H9 (cell line): ENCODE measurements at regions not wholly inside any gene's neighbourhood (a gene's known extent, or its start where the extent isn't known, plus 50 kb on each side); places are given as distances from the start of the nearest gene placed in this dataset.

Source experiments
- DNase-seq: peaks from one replicate; pipeline ENCODE4 v3.0.0-alpha.2; 2017
- H2AFZ ChIP-seq: one replicate; pipeline ENCODE4 v1.6.1; 2013; ENCODE audit warnings: mild to moderate bottlenecking, low read length, control low read depth, moderate library complexity
- H2AK5ac ChIP-seq: 2 replicates; pipeline ENCODE4 v1.6.1; 2013; ENCODE audit warnings: low read length, control low read depth, mixed read lengths; ENCODE audit not compliant: insufficient read length
- H2BK120ac ChIP-seq: one replicate; pipeline ENCODE4 v1.6.1; 2013; ENCODE audit warnings: low read depth, mild to moderate bottlenecking, low read length, control low read depth, inconsistent platforms; ENCODE audit not compliant: poor library complexity, severe bottlenecking
- H2BK12ac ChIP-seq: 2 replicates; pipeline ENCODE4 v1.6.1; 2013; ENCODE audit warnings: low read length, control low read depth, mixed read lengths, low read depth; ENCODE audit not compliant: insufficient read length
- H2BK15ac ChIP-seq: 2 replicates; pipeline ENCODE4 v1.6.1; 2013; ENCODE audit warnings: low read depth, low read length, control low read depth
- H2BK20ac ChIP-seq: one replicate; pipeline ENCODE4 v1.6.1; 2013; ENCODE audit warnings: low read depth, mild to moderate bottlenecking, low read length, control low read depth, inconsistent platforms; ENCODE audit not compliant: poor library complexity, severe bottlenecking
- H2BK5ac ChIP-seq: 2 replicates; pipeline ENCODE4 v1.6.1; 2013; ENCODE audit warnings: low read length, control low read depth, mixed read lengths; ENCODE audit not compliant: insufficient read length
- H3K14ac ChIP-seq: 2 replicates; pipeline ENCODE4 v1.6.1; 2013; ENCODE audit warnings: low read length, control low read depth; ENCODE audit not compliant: insufficient read depth
- H3K18ac ChIP-seq: 2 replicates; pipeline ENCODE4 v1.6.1; 2013; ENCODE audit warnings: low read depth, mild to moderate bottlenecking, mixed read lengths, low read length, control low read depth; ENCODE audit not compliant: insufficient read length
- H3K23ac ChIP-seq: 2 replicates; pipeline ENCODE4 v1.6.1; 2013; ENCODE audit warnings: low read length, control low read depth, mixed read lengths, low read depth; ENCODE audit not compliant: insufficient read length
- H3K23me2 ChIP-seq: 2 replicates; pipeline ENCODE4 v1.6.1; 2013; ENCODE audit warnings: low read depth, mild to moderate bottlenecking, mixed read lengths, low read length, control low read depth; ENCODE audit not compliant: insufficient read length, poor library complexity, severe bottlenecking
- H3K27ac ChIP-seq: 2 replicates; pipeline ENCODE4 v1.5.1; 2013; ENCODE audit warnings: low read length, control low read depth, mixed read lengths, low read depth; ENCODE audit not compliant: insufficient read length
- H3K27me3 ChIP-seq: 2 replicates; pipeline ENCODE4 v1.6.1; 2013; ENCODE audit warnings: low read length, control low read depth, inconsistent platforms; ENCODE audit not compliant: insufficient read depth
- H3K4ac ChIP-seq: 2 replicates; pipeline ENCODE4 v1.6.1; 2013; ENCODE audit warnings: low read depth, mild to moderate bottlenecking, control low read depth, inconsistent platforms, low read length, moderate library complexity
- H3K4me1 ChIP-seq: 2 replicates; pipeline ENCODE4 v1.6.1; 2013; ENCODE audit warnings: low read length, control low read depth, inconsistent platforms; ENCODE audit not compliant: insufficient read depth
- H3K4me2 ChIP-seq: 2 replicates; pipeline ENCODE4 v1.6.1; 2013; ENCODE audit warnings: low read length, control low read depth, mixed read lengths; ENCODE audit not compliant: insufficient read length, insufficient read depth
- H3K56ac ChIP-seq: 2 replicates; pipeline ENCODE4 v1.6.1; 2013; ENCODE audit warnings: low read depth, mild to moderate bottlenecking, mixed read lengths, low read length, control low read depth; ENCODE audit not compliant: insufficient read length
- H3K79me1 ChIP-seq: 2 replicates; pipeline ENCODE4 v1.6.1; 2013; ENCODE audit warnings: low read depth, mild to moderate bottlenecking, moderate library complexity, low read length, control low read depth, inconsistent platforms; ENCODE audit not compliant: insufficient read depth, poor library complexity, severe bottlenecking
- H3K79me2 ChIP-seq: 2 replicates; pipeline ENCODE4 v1.6.1; 2013; ENCODE audit warnings: low read length, control low read depth, inconsistent platforms; ENCODE audit not compliant: insufficient read depth
- H3K9ac ChIP-seq: 2 replicates; pipeline ENCODE4 v1.6.1; 2013; ENCODE audit warnings: low read length, control low read depth, mixed read lengths; ENCODE audit not compliant: insufficient read length; ENCODE audit errors: extremely low read depth
- H3K9me3 ChIP-seq: one replicate; pipeline ENCODE4 v1.6.1; 2013; ENCODE audit warnings: low read depth, low read length, inconsistent platforms; ENCODE audit not compliant: control insufficient read depth
- H3T11ph ChIP-seq: one replicate; pipeline ENCODE4 v1.6.1; 2013; ENCODE audit warnings: mild to moderate bottlenecking, low read length, control low read depth, inconsistent platforms
- H4K20me1 ChIP-seq: one replicate; pipeline ENCODE4 v1.6.1; 2013; ENCODE audit not compliant: control insufficient read depth, insufficient read length, insufficient read depth
- H4K5ac ChIP-seq: 2 replicates; pipeline ENCODE4 v1.6.1; 2013; ENCODE audit warnings: low read depth, mild to moderate bottlenecking, mixed read lengths, low read length, control low read depth; ENCODE audit not compliant: insufficient read length
- H4K8ac ChIP-seq: replicated peaks from 2 replicates; pipeline ENCODE4 v1.6.1; 2013; ENCODE audit warnings: low read length, control low read depth, mixed read lengths, low read depth; ENCODE audit not compliant: insufficient read length
- H4K91ac ChIP-seq: 2 replicates; pipeline ENCODE4 v1.6.1; 2013; ENCODE audit warnings: low read depth, mild to moderate bottlenecking, moderate library complexity, mixed read lengths, low read length, control low read depth; ENCODE audit not compliant: insufficient read length
- H3K27ac Mint-ChIP-seq, 3 experiments: 2 replicates in 2 of 3; 3 replicates in 1 of 3; pipeline ENCODE4 v1.8.0; 2020 to 2021; ENCODE audit warnings: mixed read lengths in 3 of 3, mild to moderate bottlenecking in 1 of 3, moderate library complexity in 1 of 3
- H3K27me3 Mint-ChIP-seq: 2 replicates; pipeline ENCODE4 v1.8.0; 2021; ENCODE audit warnings: low read depth, mild to moderate bottlenecking, moderate library complexity, mixed read lengths
- H3K36me3 Mint-ChIP-seq, 3 experiments: 2 replicates in 2 of 3; 3 replicates in 1 of 3; pipeline ENCODE4 v1.8.0; 2020 to 2021; ENCODE audit warnings: low read depth in 3 of 3, mixed read lengths in 3 of 3; ENCODE audit not compliant: insufficient read depth in 1 of 3
- H3K4me1 Mint-ChIP-seq, 2 experiments: 2 replicates each; pipeline ENCODE4 v1.8.0; 2020; ENCODE audit warnings: mixed read lengths in 2 of 2
- H3K4me3 Mint-ChIP-seq, 2 experiments: 2 replicates in 1 of 2; 3 replicates in 1 of 2; pipeline ENCODE4 v1.8.0; 2020 to 2021; ENCODE audit warnings: mild to moderate bottlenecking in 2 of 2, mixed read lengths in 2 of 2, moderate library complexity in 1 of 2
- H3K9me3 Mint-ChIP-seq, 2 experiments: 2 replicates in 1 of 2; 3 replicates in 1 of 2; pipeline ENCODE4 v1.8.0; 2020; ENCODE audit warnings: mild to moderate bottlenecking in 2 of 2, mixed read lengths in 2 of 2, moderate library complexity in 1 of 2
- CTCF ChIP-seq: fragments of 200-600 bp; sonication (generic); conservative IDR thresholded peaks from 3 replicates; pipeline ENCODE4 v1.8.0; 2021; ENCODE audit warnings: antibody characterized with exemption, mild to moderate bottlenecking
- WGBS: extraction: QIAGEN DNeasy Blood & Tissue Kit; methylation state at CpG from one replicate; pipeline ENCODE4 v1.1.7; 2013; ENCODE audit warnings: missing lambda C conversion rate, low lambda C conversion rate, mixed read lengths; ENCODE audit not compliant: insufficient read length; ENCODE audit errors: extremely low coverage; 5-methylcytosine and 5-hydroxymethylcytosine counted together

GRCh38 chr2:128568106-128568505 is 249.4 kb upstream of the HS6ST1 start:
- TF ChIP-seq CTCF, result no peak
- Histone ChIP-seq H2BK15ac (no peak overlapping the region), H4K20me1 (no peaks in the 10 kb centered on the region), H2BK5ac (no peak overlapping the region), H3K23ac (no peak overlapping the region), H2BK120ac (no peak overlapping the region), H3K27me3 (no peaks in the 10 kb centered on the region), H2AFZ (no peak overlapping the region), H3K4me1 (no peaks in the 10 kb centered on the region; the same call in 1 of the 2 replicates), H3K79me1 (no peaks in the 10 kb centered on the region), H4K8ac (no peak overlapping the region), H4K5ac (no peak overlapping the region), H3K56ac (no peak overlapping the region), H3K23me2 (no peaks in the 10 kb centered on the region), H3K79me2 (no peaks in the 10 kb centered on the region), H2BK12ac (no peak overlapping the region), H3K9ac (no peak overlapping the region), H4K91ac (no peak overlapping the region), H3K4me2 (no peak overlapping the region), H3K27ac (no peak overlapping the region), H2AK5ac (no peak overlapping the region), H3K9me3 (no peaks in the 10 kb centered on the region), H3K18ac (no peak overlapping the region), H2BK20ac (no peak overlapping the region), H3T11ph (no peak overlapping the region), H3K14ac (no peak overlapping the region), H3K4ac (no peak overlapping the region)
- peak; percentile 91 for DNase-seq
- no CpG with 5 or more reads among the region's 5 CpGs for WGBS
- Mint-ChIP-seq H3K27me3 (no peaks in the 10 kb centered on the region), H3K27ac (no peak overlapping the region), H3K4me1 (peaks cover 11 to 13% of the 10 kb centered on the region in 2 experiments), H3K36me3 (no peaks in the 10 kb centered on the region), H3K4me3 (no peak overlapping the region), H3K9me3 (no peaks in the 10 kb centered on the region)
